ENCODE measurements at regions not wholly inside any gene's neighbourhood (a gene's known extent, or its start where the extent isn't known, plus 50 kb on each side); places are given as distances from the start of the nearest gene placed in this dataset.

DNA sequence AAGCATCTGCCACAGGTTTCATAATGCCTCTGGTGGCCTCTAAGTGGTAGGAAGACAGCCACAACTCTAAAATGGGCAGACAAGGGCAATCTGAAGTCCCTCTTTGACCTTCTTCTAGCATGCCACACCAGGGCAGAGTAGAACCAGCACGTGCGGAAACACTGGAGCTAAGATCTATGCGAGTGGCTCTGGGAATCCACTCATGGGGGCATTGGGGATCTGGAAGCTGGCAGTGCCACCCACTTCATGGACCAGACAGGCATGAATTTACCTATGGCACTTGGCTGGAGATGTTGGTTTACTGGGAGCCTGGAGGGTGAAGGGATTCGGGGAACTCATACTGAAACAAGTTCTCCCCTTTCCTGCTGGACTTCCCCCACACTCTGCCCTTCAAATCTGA, 337.4 kb downstream of the MIAT start:
- Mint-ChIP-seq H3K4me1 (peaks cover 17% of the 10 kb centered on the region), H3K4me3 (no peak overlapping the region), H3K9me3 (peaks cover 3% of the 10 kb centered on the region), H3K27ac (no peak overlapping the region), H3K36me3 (no peaks in the 10 kb centered on the region), H3K27me3 (ENCODE audit: low read depth) (peaks cover 59% of the 10 kb centered on the region)
- no peak for DNase-seq (ENCODE audit: low spot score in 2 of 2, unreplicated experiment in 2 of 2)
- TF ChIP-seq, protein P1, sequence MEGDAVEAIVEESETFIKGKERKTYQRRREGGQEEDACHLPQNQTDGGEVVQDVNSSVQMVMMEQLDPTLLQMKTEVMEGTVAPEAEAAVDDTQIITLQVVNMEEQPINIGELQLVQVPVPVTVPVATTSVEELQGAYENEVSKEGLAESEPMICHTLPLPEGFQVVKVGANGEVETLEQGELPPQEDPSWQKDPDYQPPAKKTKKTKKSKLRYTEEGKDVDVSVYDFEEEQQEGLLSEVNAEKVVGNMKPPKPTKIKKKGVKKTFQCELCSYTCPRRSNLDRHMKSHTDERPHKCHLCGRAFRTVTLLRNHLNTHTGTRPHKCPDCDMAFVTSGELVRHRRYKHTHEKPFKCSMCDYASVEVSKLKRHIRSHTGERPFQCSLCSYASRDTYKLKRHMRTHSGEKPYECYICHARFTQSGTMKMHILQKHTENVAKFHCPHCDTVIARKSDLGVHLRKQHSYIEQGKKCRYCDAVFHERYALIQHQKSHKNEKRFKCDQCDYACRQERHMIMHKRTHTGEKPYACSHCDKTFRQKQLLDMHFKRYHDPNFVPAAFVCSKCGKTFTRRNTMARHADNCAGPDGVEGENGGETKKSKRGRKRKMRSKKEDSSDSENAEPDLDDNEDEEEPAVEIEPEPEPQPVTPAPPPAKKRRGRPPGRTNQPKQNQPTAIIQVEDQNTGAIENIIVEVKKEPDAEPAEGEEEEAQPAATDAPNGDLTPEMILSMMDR (IDR thresholded peaks at IDR 0.05; ENCODE audit: unreplicated experiment) = no peak

DNA sequence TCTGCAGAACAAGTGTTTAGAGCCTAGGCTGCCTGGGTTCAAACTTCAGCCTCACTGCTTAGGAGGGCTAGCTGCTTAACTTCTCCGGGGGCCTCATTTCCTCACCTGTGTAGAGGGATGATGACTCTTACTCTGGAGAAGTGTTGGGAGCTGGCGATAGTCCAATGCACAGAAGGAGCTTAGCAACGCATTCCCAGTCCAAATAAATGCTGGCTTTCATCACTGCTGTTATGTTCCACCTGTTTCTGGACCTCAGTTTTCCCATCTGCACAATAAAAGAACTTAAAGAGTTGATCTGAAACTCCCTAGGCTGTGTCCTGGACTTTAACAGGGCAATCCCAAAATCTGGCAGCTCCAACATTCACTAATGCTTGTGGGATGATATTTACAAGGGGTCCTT, 337.8 kb downstream of the MIAT start:
- no peaks in the 10 kb centered on the region for H3K36me3 Mint-ChIP-seq
- TF ChIP-seq, protein P1 (IDR thresholded peaks at IDR 0.05; ENCODE audit: unreplicated experiment) = no peak
- no peak for DNase-seq (ENCODE audit: low spot score in 2 of 2, unreplicated experiment in 2 of 2)

DNA sequence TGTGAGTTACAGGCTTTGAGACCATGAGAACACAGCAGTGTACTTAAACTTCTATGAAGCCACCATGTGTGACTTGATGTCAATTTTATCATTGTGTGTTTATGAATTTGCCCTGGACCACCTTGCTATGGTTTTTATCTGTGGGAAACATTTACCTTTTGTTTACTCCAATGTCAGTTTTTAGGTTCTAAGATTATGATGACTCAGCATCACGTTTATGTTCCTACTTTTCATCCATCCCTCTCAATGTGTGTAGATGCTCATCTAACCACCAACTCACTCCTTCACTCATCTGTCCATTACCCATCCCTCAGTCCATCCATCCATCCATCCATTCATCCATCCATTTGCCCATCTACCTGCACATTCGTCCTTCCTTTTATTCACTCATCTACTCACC, 338.8 kb downstream of the MIAT start:
- TF ChIP-seq, protein P1 (IDR thresholded peaks at IDR 0.05; ENCODE audit: unreplicated experiment) = no peak
- peaks cover 3% of the 10 kb centered on the region for H3K9me3 Mint-ChIP-seq
- peaks cover 47% of the 10 kb centered on the region for H3K27me3 Mint-ChIP-seq (ENCODE audit: low read depth)
- no peak overlapping the region for H3K4me3 Mint-ChIP-seq
- no peaks in the 10 kb centered on the region for H3K36me3 Mint-ChIP-seq
- H3K4me1 Mint-ChIP-seq = peaks cover 16% of the 10 kb centered on the region
- no peak for DNase-seq (ENCODE audit: low spot score in 2 of 2, unreplicated experiment in 2 of 2)
- H3K27ac Mint-ChIP-seq = no peak overlapping the region

More for the DNA sequence above, 337.8 kb downstream of the MIAT start:
- Mint-ChIP-seq H3K27ac (no peak overlapping the region), H3K4me3 (no peak overlapping the region), H3K9me3 (peaks cover 3% of the 10 kb centered on the region), H3K4me1 (peaks cover 17% of the 10 kb centered on the region), H3K27me3 (ENCODE audit: low read depth) (peaks cover 55% of the 10 kb centered on the region)

DNA sequence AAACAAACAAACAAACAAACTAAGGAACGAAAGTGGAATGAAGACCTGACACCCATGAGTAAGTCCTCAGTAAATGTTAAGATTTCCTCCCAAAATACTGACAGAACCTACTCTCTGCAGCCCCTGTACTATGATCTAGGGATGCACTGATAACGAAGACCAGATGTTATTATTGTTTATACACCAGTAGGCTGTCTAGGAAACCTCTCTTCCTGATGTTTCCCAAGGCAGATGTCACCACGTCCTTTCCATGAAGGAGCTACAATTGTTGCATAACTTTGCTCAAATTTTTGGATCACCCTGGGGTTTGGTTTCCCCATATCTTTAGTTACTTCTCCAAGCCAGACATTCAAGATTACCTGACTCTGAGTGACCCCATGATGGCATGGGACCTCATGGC, 340.7 kb downstream of the MIAT start:
- no peak overlapping the region for H3K4me3 Mint-ChIP-seq
- H3K9me3 Mint-ChIP-seq = no peaks in the 10 kb centered on the region
- peaks cover 29% of the 10 kb centered on the region for H3K4me1 Mint-ChIP-seq
- peak overlapping the region; percentile 19 for H3K27ac Mint-ChIP-seq
- TF ChIP-seq, protein P1 (IDR thresholded peaks at IDR 0.05; ENCODE audit: unreplicated experiment) = no peak
- peaks cover 42% of the 10 kb centered on the region for H3K27me3 Mint-ChIP-seq (ENCODE audit: low read depth)
- no peak for DNase-seq (ENCODE audit: low spot score in 2 of 2, unreplicated experiment in 2 of 2)
- H3K36me3 Mint-ChIP-seq = no peaks in the 10 kb centered on the region

DNA sequence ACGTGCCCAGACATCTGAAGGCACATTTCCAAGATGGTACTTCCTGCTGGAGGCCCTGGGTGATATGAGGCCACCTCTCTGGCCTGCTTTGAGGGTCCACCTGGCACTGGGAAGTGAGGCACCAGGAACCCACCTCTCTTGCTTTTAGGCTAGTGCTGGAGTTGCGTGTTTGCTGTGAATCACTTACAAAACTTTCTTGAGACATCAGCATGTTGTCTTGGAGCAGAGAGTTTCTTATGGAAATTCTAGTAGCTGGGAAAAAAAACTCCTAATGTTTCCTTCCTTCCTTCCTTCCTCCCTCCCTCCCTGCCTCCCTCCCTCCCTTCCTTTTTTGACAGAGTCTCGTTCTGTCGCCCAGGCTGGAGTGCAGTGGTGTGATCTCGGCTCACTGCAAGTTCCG, 341.3 kb downstream of the MIAT start:
- Mint-ChIP-seq H3K27ac (no peak overlapping the region), H3K4me1 (peaks cover 33% of the 10 kb centered on the region), H3K9me3 (no peaks in the 10 kb centered on the region), H3K27me3 (ENCODE audit: low read depth) (peaks cover 46% of the 10 kb centered on the region), H3K4me3 (no peak overlapping the region), H3K36me3 (no peaks in the 10 kb centered on the region)
- TF ChIP-seq, protein P1 (IDR thresholded peaks at IDR 0.05; ENCODE audit: unreplicated experiment) = no peak
- DNase-seq (ENCODE audit: low spot score in 2 of 2, unreplicated experiment in 2 of 2) = no peak

DNA sequence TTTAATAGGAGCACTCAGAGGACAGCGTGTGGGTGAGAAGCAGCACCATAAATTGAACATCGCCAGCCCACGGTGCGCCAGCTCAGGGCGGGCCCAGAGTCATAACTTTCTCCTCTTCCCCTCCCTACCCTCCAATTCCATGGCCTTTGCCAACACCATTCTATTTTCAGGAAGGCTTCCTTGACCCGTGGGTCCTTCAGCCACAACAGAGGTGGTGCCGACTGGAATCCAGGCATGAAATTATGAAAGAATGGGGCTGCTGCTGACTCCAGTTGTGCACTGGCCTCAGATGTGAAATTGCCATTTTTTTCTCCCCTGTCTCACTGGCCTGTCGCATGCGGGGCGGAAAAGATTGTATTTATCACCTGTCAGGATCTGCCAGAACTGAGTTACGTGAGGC, 345.9 kb downstream of the MIAT start:
- Mint-ChIP-seq H3K4me3 (no peak overlapping the region), H3K36me3 (no peaks in the 10 kb centered on the region), H3K4me1 (peaks cover 30% of the 10 kb centered on the region), H3K9me3 (no peaks in the 10 kb centered on the region), H3K27me3 (ENCODE audit: low read depth) (peaks cover 22% of the 10 kb centered on the region), H3K27ac (no peak overlapping the region)
- DNase-seq (ENCODE audit: low spot score in 2 of 2, unreplicated experiment in 2 of 2) = no peak
- TF ChIP-seq, protein P1 (IDR thresholded peaks at IDR 0.05; ENCODE audit: unreplicated experiment) = no peak
